ENCODE measurements at regions not wholly inside any gene's neighbourhood (a gene's known extent, or its start where the extent isn't known, plus 50 kb on each side); places are given as distances from the start of the nearest gene placed in this dataset.
A peak's percentile ranks its signal among the peaks of the same experiment; 100 is the strongest.

DNA sequence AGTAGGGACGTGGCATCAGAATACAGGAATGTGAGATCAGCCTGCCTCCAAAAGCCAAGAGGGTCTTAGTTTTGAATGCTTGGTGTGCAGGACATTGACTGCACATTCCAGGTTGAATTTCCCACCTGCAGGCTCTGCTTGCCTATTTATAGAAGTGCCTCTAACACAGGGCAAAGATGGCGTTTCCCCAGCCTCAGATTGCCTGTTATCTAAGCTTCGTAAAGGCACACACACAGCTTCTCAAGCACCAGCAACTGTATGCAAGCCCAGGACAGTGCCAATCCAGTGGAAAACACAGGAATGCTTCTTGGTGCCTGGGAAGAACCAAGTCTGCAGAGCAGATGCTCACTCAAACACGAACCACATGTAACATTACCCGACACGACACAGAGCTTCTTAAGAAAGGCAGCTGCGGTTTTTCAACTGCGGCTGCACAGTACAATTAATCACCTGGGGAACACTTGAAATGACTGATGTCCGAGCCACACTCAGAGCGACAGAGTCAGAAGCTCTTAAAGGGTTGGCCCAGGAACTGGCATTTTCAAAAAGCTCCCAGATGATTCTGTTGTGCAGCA lies 90.0 kb upstream of the ANKRD34C start:
- ATAC-seq (peak in 3 of 4 donors; percentile 30 to 51 (median 45)), DNase-seq (no peak)
- 49 to 57% (median 50%) methylated on average over 4 to 10 of the region's 10 CpGs for WGBS, 4 donors
- Histone ChIP-seq H3K9me3 (no peaks in the 10 kb centered on the region), H3K27ac (no peak overlapping the region), H3K4me1 (no peaks in the 10 kb centered on the region), H3K4me3 (no peak overlapping the region), H3K27me3 (peaks cover 0 to 20% (median 0%) of the 10 kb centered on the region in 9 donors), H3K36me3 (no peaks in the 10 kb centered on the region)
- TF ChIP-seq, protein P1, sequence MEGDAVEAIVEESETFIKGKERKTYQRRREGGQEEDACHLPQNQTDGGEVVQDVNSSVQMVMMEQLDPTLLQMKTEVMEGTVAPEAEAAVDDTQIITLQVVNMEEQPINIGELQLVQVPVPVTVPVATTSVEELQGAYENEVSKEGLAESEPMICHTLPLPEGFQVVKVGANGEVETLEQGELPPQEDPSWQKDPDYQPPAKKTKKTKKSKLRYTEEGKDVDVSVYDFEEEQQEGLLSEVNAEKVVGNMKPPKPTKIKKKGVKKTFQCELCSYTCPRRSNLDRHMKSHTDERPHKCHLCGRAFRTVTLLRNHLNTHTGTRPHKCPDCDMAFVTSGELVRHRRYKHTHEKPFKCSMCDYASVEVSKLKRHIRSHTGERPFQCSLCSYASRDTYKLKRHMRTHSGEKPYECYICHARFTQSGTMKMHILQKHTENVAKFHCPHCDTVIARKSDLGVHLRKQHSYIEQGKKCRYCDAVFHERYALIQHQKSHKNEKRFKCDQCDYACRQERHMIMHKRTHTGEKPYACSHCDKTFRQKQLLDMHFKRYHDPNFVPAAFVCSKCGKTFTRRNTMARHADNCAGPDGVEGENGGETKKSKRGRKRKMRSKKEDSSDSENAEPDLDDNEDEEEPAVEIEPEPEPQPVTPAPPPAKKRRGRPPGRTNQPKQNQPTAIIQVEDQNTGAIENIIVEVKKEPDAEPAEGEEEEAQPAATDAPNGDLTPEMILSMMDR (IDR thresholded peaks at IDR 0.05) = no peak
- intact Hi-C loops (cut with DNase I) = no loop called here

DNA sequence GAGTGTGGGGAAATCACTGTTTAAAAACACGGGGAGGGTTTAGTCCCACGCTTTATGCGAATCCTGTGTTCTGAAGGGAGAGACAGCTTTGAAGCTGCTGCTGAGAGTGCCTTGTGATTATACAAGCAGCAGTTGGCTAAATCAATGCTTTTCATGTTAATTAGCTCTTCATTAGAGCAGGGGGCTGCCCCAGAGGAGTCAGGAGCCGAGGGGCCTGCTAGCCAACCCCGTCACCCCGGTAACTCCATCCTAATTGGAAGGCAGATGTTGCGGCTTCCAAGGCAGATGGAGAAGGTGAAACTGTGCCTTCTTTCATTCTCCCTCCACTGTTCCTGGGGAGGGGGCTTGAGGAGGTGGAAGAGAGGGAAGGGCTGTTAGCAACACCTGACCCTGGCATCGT lies 92.4 kb upstream of the ANKRD34C start:
- 82 to 93% (median 89%) methylated on average over 8 of the region's 8 CpGs for WGBS, 4 donors
- Histone ChIP-seq H3K27ac (no peak overlapping the region), H3K4me3 (no peak overlapping the region), H3K4me1 (no peaks in the 10 kb centered on the region), H3K27me3 (peaks cover 0 to 10% (median 0%) of the 10 kb centered on the region in 9 donors), H3K36me3 (no peaks in the 10 kb centered on the region), H3K9me3 (no peaks in the 10 kb centered on the region)
- ATAC-seq (no peak), DNase-seq (no peak)
- intact Hi-C loops (cut with DNase I) = no loop called here
- TF ChIP-seq POLR2A (IDR thresholded peaks at IDR 0.05) = no peak
- TF ChIP-seq, protein P1 (IDR thresholded peaks at IDR 0.05) = no peak

DNA sequence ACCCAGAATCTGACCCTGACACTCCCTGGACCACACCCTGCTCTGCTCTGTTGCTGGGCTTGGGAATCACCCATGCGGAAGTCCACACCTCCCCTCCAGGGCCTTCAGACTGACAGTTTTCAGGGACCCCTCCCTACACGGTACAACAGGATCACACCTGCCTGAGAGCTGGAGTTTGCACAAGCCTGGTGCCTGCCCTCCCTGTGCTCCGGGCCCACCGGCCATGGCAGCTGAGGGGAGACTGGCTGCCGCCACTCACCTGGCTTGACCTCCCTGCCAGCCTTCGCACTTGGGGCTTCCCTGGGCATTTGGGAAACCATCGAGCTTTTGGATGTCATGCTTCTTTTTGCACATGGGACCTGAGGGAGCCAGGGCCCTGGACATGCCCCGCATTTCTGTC lies 95.9 kb upstream of the ANKRD34C start:
- H3K4me3 ChIP-seq = no peak overlapping the region
- no peak for DNase-seq
- no peaks in the 10 kb centered on the region for H3K9me3 ChIP-seq
- TF ChIP-seq, protein P1 (IDR thresholded peaks at IDR 0.05) = no peak
- TF ChIP-seq POLR2A (IDR thresholded peaks at IDR 0.05) = no peak
- H3K36me3 ChIP-seq = no peaks in the 10 kb centered on the region
- intact Hi-C loops (cut with DNase I) = loop anchor here in 4 of 10 donors (5.0 to 10.0 kb wide), 4 partner anchors 272 to 562 kb away; partner anchors contain the start of gene CHRNA3 (in 1 of the 4)
- H3K4me1 ChIP-seq = no peaks in the 10 kb centered on the region
- ATAC-seq = no peak
- H3K27me3 ChIP-seq = peaks cover 0 to 10% (median 0%) of the 10 kb centered on the region in 9 donors
- 84 to 93% (median 86%) methylated on average over 5 to 8 of the region's 8 CpGs for WGBS, 4 donors
- H3K27ac ChIP-seq = no peak overlapping the region

DNA sequence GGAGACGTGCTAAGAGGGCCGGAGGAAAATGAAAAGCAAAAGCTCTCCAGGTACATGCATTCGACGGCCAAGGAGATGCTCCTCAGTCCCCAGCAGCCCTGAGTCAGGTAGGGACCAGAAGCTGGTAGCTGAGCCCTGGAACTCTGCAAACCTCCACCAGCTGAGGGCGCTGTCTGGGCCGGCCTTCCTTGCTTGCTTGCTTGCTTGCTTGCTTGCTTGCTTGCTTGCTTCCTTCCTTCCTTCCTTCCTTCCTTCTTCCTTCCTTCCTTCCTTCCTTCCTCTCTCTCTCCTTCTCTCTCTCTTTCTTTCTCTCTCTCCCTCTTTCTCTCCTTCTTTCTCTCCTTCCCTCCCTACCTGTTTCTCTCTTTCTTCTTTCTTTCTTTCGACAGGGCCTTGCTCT lies 94.6 kb upstream of the RASGRF1 start:
- intact Hi-C loops (cut with DNase I) = loop anchor here in 8 of 10 donors (2.0 to 10.0 kb wide), 6 partner anchors 156 to 560 kb away; partner anchors contain the start of gene CHRNA3 (in 1 of the 8)

More for the DNA sequence above, 94.6 kb upstream of the RASGRF1 start:
- no peak overlapping the region for H3K27ac ChIP-seq
- TF ChIP-seq, protein P1 (IDR thresholded peaks at IDR 0.05) = no peak
- TF ChIP-seq POLR2A (IDR thresholded peaks at IDR 0.05) = no peak
- H3K36me3 ChIP-seq = no peaks in the 10 kb centered on the region
- DNase-seq (no peak), ATAC-seq (no peak)
- H3K27me3 ChIP-seq = peaks cover 0 to 7% (median 0%) of the 10 kb centered on the region in 9 donors
- no peaks in the 10 kb centered on the region for H3K9me3 ChIP-seq
- H3K4me1 ChIP-seq = no peaks in the 10 kb centered on the region
- WGBS, 4 donors = 81 to 86% (median 83%) methylated on average over 7 of the region's 7 CpGs
- no peak overlapping the region for H3K4me3 ChIP-seq

Data from heart left ventricle (tissue), 16 donors.